ENCODE measurements at regions not wholly inside any gene's neighbourhood (a gene's known extent, or its start where the extent isn't known, plus 50 kb on each side); places are given as distances from the start of the nearest gene placed in this dataset.

- no peak for TF ChIP-seq CTCF (IDR thresholded peaks at IDR 0.05; ENCODE audit: insufficient read depth, low read length, missing control alignments)
- ChIA-PET POLR2A (no interaction called here), CTCF (no interaction called here)
- no peak overlapping the region for H3K4me3 ChIP-seq (ENCODE audit: low read depth, low read length)
- no peak for DNase-seq (ENCODE audit: low read depth, low spot score)
Measured at GRCh38 chr1:36603461-36603860, 120.7 kb upstream of the CSF3R start.

GRCh38 chr1:36602184-36602583, 119.5 kb upstream of the CSF3R start:
- ChIA-PET CTCF (no interaction called here), POLR2A (no interaction called here)
- no peak overlapping the region for H3K4me3 ChIP-seq (ENCODE audit: low read depth, low read length)
- no peak for DNase-seq (ENCODE audit: low read depth, low spot score)
- TF ChIP-seq CTCF (IDR thresholded peaks at IDR 0.05; ENCODE audit: insufficient read depth, low read length, missing control alignments) = no peak

GRCh38 chr1:36599828-36600227, 117.1 kb upstream of the CSF3R start:
- no peak for DNase-seq (ENCODE audit: low read depth, low spot score)
- CTCF ChIA-PET = interaction anchor here (0.8 kb wide), 1 partner anchor 783 kb away, joined by 3 read pairs; no protein-coding TSS in a partner anchor
- H3K4me3 ChIP-seq (ENCODE audit: low read depth, low read length) = no peak overlapping the region
- no peak for TF ChIP-seq CTCF (IDR thresholded peaks at IDR 0.05; ENCODE audit: insufficient read depth, low read length, missing control alignments)
- POLR2A ChIA-PET = no interaction called here

- no peak for DNase-seq (ENCODE audit: low read depth, low spot score)
- ChIA-PET POLR2A (no interaction called here), CTCF (interaction anchor here (0.5 to 1.0 kb wide), 2 partner anchors 21 to 847 kb away, joined by 3 to 4 read pairs; no protein-coding TSS in a partner anchor)
- no peak overlapping the region for H3K4me3 ChIP-seq (ENCODE audit: low read depth, low read length)
- TF ChIP-seq CTCF (IDR thresholded peaks at IDR 0.05; ENCODE audit: insufficient read depth, low read length, missing control alignments) = no peak
Measured at GRCh38 chr1:36597514-36597913, 114.8 kb upstream of the CSF3R start.

- ChIA-PET POLR2A (no interaction called here), CTCF (no interaction called here)
- no peak for DNase-seq (ENCODE audit: low read depth, low spot score)
- H3K4me3 ChIP-seq (ENCODE audit: low read depth, low read length) = no peak overlapping the region
- TF ChIP-seq CTCF (IDR thresholded peaks at IDR 0.05; ENCODE audit: insufficient read depth, low read length, missing control alignments) = no peak
Measured at GRCh38 chr1:36595921-36596320, 113.2 kb upstream of the CSF3R start.

GRCh38 chr1:36595349-36595748, 112.6 kb upstream of the CSF3R start:
- DNase-seq (ENCODE audit: low read depth, low spot score) = no peak
- no peak for TF ChIP-seq CTCF (IDR thresholded peaks at IDR 0.05; ENCODE audit: insufficient read depth, low read length, missing control alignments)
- POLR2A ChIA-PET = no interaction called here
- CTCF ChIA-PET = interaction anchor here (1.1 kb wide), 1 partner anchor 19 kb away, joined by 3 read pairs; no protein-coding TSS in a partner anchor
- no peak overlapping the region for H3K4me3 ChIP-seq (ENCODE audit: low read depth, low read length)

Data from AG04449 (cell line).